ENCODE measurements at regions not wholly inside any gene's neighbourhood (a gene's known extent, or its start where the extent isn't known, plus 50 kb on each side); places are given as distances from the start of the nearest gene placed in this dataset.

GRCh38 chr6:148147463-148147830 is 195.2 kb upstream of the SASH1 start:
- intact Hi-C loops (cut with DNase I): no loop called here
- no peak for DNase-seq (ENCODE audit: low spot score)

DNA sequence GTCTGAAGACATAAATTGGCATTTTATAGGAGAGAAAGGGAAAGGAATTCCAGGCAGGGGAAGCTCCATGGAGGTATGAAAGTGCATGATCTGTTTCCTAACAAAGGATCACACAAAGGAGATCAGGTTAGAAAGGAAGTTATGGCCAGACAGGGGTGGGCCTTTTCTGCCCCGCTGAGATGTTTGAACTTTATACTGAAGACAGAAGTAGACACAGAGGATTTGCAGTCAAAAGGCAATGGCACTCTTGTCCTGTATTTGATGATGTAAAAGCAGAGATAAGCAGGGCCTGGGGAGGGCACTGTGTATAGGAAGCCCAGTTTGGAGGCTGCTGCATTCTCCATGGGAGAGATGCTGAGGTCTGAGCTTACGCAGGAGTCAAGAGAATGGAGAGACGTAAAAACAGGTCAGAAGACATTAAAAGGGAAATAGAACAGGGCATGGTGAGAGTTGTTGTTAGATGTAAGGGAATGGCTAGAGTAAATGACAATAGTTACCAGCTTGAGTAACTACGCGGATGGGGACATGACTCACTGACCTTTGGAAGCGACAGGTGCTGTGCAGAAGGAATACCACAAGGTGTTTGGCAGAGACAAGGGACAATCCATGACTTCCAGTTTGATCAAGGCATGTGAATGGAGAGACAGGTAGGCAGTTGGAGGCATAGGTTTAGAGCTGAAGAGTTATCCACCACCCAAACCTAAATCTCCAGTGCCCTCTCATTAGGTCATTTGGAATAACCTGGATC is 190.6 kb upstream of the SASH1 start:
- DNase-seq (ENCODE audit: low spot score): no peak
- intact Hi-C loops (cut with DNase I): no loop called here

DNA sequence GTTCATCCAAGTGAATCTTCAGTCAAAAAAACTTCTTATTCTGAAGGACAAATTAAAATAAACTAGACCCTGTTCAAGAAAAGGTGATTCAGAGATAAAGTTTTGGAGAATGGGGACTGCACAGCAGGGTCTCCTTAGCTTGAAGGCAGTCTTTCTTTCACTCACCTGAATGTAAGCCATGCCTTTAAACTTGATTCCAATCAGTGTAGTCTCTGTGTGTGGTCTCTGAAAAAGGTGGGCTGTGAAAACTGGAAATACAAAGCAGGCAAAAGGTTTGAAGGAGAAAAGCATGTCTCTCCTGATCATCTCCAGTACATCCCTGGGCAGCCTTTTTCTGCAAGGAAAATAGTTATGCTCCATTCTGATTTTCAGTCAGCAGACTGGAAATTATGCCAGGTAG is 188.0 kb upstream of the SASH1 start:
- no peak for DNase-seq (ENCODE audit: low spot score)
- intact Hi-C loops (cut with DNase I): no loop called here

GRCh38 chr6:148155293-148155692 is 187.3 kb upstream of the SASH1 start:
- no peak for DNase-seq (ENCODE audit: low spot score)
- intact Hi-C loops (cut with DNase I): no loop called here

GRCh38 chr6:148157841-148158240 is 184.8 kb upstream of the SASH1 start:
- no peak for DNase-seq (ENCODE audit: low spot score)
- intact Hi-C loops (cut with DNase I): no loop called here

GRCh38 chr6:148164645-148165044 is 178.0 kb upstream of the SASH1 start:
- no peak for DNase-seq (ENCODE audit: low spot score)
- intact Hi-C loops (cut with DNase I): loop anchor here in 1 of 2 donors (5.0 kb wide), 1 partner anchor 657 kb away; the partner anchor contains the start of gene SAMD5

DNA sequence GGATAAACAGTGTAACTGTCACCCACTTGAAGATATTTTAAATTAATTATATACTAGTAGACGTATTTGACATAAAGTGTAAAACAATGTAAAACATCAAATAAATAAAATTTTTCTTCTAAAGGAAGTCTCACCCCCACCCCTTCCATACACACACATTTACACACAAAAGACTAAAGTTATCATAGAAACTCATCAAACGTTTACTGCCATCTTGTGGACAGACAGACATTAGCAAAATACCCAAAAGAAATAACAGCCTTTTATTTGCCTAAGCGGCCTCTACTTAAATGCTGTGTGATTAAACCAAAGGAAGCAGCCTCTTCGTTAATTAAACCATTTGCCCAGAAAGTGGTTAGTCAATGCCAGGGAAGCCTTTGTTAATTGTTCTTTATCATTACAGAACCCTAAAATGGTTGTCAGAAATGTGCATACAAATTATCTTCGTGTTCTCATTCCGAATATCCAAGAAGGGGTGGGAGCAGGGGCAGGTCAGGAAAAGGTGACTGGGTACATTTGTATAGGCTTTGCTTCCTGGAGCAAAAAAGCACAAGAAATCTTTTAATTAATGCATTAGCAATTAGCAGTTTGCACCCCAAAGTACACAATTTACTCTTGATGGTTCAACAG is 176.2 kb upstream of the SASH1 start:
- intact Hi-C loops (cut with DNase I): loop anchor here (2.0 to 5.0 kb wide), 2 partner anchors 659 to 660 kb away; partner anchors contain the start of gene SAMD5 (in 1 of the 2)
- DNase-seq (ENCODE audit: low spot score): no peak

DNA sequence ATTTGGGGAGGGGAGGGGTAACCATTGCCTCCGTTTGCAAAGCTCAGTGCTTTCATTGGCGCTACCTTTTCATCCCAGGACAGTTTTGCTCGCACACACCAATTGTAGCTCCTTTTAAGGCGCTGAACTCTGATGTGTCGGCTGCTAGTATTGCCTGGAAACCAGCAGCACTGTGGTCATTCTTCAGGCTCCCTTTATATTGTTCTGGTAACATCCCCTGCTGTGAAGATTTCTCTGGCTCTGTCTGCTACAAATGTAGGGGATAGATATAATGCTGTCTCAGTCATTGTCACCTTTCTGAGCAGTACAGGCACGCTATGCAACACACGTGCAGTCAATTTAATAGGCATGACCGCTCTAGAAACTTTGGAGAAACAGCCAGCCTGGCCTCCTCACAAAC is 172.9 kb upstream of the SASH1 start:
- intact Hi-C loops (cut with DNase I): loop anchor here in 1 of 2 donors (5.0 to 10.0 kb wide), 2 partner anchors 295 to 662 kb away; partner anchors contain the start of gene SAMD5
- DNase-seq (ENCODE audit: low spot score): no peak

DNA sequence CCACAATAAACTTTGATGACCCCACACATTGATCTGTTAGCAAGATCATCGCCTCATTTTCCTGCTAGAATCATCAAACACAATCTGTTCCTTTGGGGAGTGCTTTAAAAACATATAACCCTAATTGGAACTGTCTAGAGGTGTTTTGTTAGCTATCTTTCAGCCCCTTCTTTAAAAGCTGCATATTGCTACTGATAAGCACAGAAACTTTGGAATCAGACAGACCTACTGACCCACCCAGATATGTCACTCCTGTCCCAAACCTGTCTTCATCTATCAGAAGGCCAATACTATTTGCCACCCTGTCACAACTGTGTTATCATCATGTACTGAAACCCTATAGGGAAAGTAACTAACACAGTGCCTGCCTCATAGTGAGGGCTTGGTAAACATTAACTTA is 172.4 kb upstream of the SASH1 start:
- no peak for DNase-seq (ENCODE audit: low spot score)
- intact Hi-C loops (cut with DNase I): loop anchor here in 1 of 2 donors (10.0 kb wide), 1 partner anchor 295 kb away; no protein-coding TSS in a partner anchor

GRCh38 chr6:148173548-148173947 is 169.1 kb upstream of the SASH1 start:
- no peak for DNase-seq (ENCODE audit: low spot score)
- intact Hi-C loops (cut with DNase I): loop anchor here in 1 of 2 donors (10.0 kb wide), 1 partner anchor 291 kb away; no protein-coding TSS in a partner anchor

- intact Hi-C loops (cut with DNase I): loop anchor here in 1 of 2 donors (10.0 kb wide), 1 partner anchor 289 kb away; no protein-coding TSS in a partner anchor
Observed at GRCh38 chr6:148175550-148176188, 167.0 kb upstream of the SASH1 start.

GRCh38 chr6:148177589-148178233 is 164.9 kb upstream of the SASH1 start:
- no peak for DNase-seq (ENCODE audit: low spot score)
- intact Hi-C loops (cut with DNase I): loop anchor here in 1 of 2 donors (10.0 kb wide), 1 partner anchor 287 kb away; no protein-coding TSS in a partner anchor

More at GRCh38 chr6:148175550-148176188, 167.0 kb upstream of the SASH1 start:
- DNase-seq (ENCODE audit: low spot score): no peak

DNA sequence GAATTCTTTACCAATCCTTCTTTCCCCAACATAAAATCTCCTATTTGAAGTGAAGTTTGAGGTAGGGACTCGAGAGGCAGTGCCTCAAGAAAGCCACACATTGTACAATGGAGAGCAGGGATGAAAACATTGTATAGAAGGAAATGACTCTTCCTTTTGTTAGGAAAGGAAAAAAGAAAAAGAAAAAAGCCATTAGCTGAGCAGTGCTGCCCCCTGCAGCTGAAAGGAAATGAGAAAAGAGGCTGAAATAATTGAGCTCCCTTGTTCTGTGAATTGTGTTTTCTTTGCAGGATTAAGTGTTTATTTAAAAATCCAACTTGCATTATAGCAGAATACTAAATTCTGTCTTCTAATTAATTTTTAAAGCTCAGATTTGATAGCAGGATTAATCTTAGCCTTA is 162.9 kb upstream of the SASH1 start:
- intact Hi-C loops (cut with DNase I): loop anchor here (10.0 kb wide), 3 partner anchors 65 to 285 kb away; no protein-coding TSS in a partner anchor
- no peak for DNase-seq (ENCODE audit: low spot score)

DNA sequence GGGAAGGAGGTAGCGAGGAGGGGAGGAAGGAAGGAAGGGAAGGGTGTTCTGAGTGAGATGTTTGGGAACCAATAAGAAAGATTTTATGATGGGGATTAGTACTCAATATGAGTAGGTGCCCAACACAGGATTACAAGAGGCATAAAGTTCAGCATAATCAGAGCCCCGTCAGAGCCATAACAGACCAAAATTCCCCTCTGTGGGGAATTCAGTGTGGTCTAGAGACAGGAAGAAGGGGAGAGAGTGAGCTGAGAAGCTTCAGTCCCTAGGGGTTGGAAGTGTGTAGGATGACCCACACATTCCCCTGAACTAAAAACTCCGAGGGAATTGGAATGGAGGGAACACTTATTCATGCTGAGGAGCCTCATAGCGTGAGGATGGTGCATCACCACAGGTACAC is 160.3 kb upstream of the SASH1 start:
- intact Hi-C loops (cut with DNase I): loop anchor here in 1 of 2 donors (10.0 kb wide), 2 partner anchors 62 to 272 kb away; no protein-coding TSS in a partner anchor
- DNase-seq (ENCODE audit: low spot score): no peak

- DNase-seq (ENCODE audit: low spot score): no peak
- intact Hi-C loops (cut with DNase I): loop anchor here in 1 of 2 donors (10.0 kb wide), 2 partner anchors 61 to 271 kb away; no protein-coding TSS in a partner anchor
Observed at GRCh38 chr6:148183776-148184175, 158.9 kb upstream of the SASH1 start.

DNA sequence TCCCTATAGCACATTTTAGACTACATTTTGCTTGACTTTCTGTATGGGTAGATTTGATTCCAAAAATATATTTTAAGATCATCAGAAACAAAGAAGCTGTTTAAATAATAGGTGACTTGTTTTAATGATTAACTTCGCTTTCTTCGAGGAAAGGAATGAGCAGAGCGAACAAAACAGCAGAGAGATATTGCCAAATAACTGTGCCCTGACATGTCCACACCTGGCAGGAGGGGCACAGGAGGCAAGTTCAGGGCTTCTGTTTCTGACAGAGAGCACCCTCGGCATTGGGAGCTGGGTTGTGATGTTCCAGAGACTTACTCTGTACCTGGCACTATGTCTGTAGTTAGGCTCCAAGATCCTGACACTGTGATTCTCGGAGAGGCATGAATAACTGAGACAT is 155.7 kb upstream of the SASH1 start:
- intact Hi-C loops (cut with DNase I): loop anchor here in 1 of 2 donors (10.0 kb wide), 2 partner anchors 58 to 268 kb away; no protein-coding TSS in a partner anchor

GRCh38 chr6:148192310-148192709 is 150.3 kb upstream of the SASH1 start:
- intact Hi-C loops (cut with DNase I): no loop called here

More for the DNA sequence above, 155.7 kb upstream of the SASH1 start:
- DNase-seq (ENCODE audit: low spot score): no peak

GRCh38 chr6:148193063-148193680 is 149.5 kb upstream of the SASH1 start:
- intact Hi-C loops (cut with DNase I): no loop called here
- DNase-seq (ENCODE audit: low spot score): no peak

More at GRCh38 chr6:148192310-148192709, 150.3 kb upstream of the SASH1 start:
- no peak for DNase-seq (ENCODE audit: low spot score)

DNA sequence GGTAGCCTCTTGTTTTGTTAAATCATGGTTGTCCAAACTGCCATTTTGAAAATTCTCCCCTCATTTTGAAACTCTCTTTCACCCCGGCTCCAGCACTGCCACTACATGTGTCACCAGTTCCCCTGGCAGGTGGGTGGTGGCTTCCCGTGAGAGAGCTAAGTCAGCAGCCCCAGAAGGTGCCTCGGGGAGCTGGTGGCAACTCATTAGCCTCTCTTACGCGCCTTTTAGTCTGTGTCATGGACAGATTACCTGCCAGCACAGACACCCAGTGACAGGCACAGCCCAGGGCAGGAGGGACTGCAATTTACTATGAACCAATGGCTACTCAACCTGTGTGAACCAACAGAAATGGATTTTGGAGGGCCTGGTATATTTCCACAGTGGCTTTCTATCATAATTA is 147.1 kb upstream of the SASH1 start:
- intact Hi-C loops (cut with DNase I): no loop called here
- no peak for DNase-seq (ENCODE audit: low spot score)

All from posterior vena cava (tissue), 2 donors.